ENCODE measurements at regions not wholly inside any gene's neighbourhood (a gene's known extent, or its start where the extent isn't known, plus 50 kb on each side); places are given as distances from the start of the nearest gene placed in this dataset.

GRCh38 chr2:215621381-215621780, 185.5 kb upstream of the FN1 start:
- Histone ChIP-seq H3K27ac (ENCODE audit: low read depth, low read length) (no peak overlapping the region), H3K4me3 (ENCODE audit: low read depth in 1 of 2, low read length in 2 of 2) (no peak overlapping the region), H3K36me3 (ENCODE audit: control insufficient read depth in 1 of 2, insufficient read depth in 2 of 2, low read length in 2 of 2) (no peaks in the 10 kb centered on the region), H3K4me1 (ENCODE audit: control insufficient read depth in 1 of 2, insufficient read depth in 2 of 2, low read length in 2 of 2) (no peaks in the 10 kb centered on the region), H3K27me3 (ENCODE audit: control insufficient read depth in 1 of 2, insufficient read depth in 2 of 2, low read length in 2 of 2) (no peaks in the 10 kb centered on the region), H3K9me3 (ENCODE audit: control insufficient read depth in 1 of 2, low read length in 2 of 2) (no peaks in the 10 kb centered on the region), H3K9ac (ENCODE audit: low read depth in 1 of 2, low read length in 2 of 2) (no peak overlapping the region)

DNA sequence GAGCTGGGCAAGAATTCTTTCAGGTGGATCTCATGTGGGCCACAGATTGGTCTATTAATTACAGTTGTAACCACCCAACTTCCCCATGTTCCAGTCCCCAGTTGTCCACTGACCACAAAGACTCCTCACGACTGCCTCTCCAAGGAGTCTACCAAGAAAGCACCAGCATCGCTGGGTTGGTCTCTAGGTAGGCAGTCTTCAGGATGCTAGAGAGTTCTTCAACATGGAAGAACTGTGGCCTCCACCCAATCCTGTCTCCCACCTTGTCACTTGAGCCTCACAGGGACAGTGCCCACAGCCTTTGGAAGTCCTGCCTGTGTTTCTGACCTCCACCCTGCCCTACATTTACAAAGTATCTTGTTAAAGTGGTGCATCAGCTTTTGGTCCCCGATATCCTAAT, 184.7 kb upstream of the FN1 start:
- Histone ChIP-seq H3K9ac (ENCODE audit: low read depth in 1 of 2, low read length in 2 of 2) (no peak overlapping the region), H3K9me3 (ENCODE audit: control insufficient read depth in 1 of 2, low read length in 2 of 2) (no peaks in the 10 kb centered on the region), H3K4me3 (ENCODE audit: low read depth in 1 of 2, low read length in 2 of 2) (no peak overlapping the region), H3K27me3 (ENCODE audit: control insufficient read depth in 1 of 2, insufficient read depth in 2 of 2, low read length in 2 of 2) (no peaks in the 10 kb centered on the region), H3K27ac (ENCODE audit: low read depth, low read length) (no peak overlapping the region), H3K36me3 (ENCODE audit: control insufficient read depth in 1 of 2, insufficient read depth in 2 of 2, low read length in 2 of 2) (no peaks in the 10 kb centered on the region), H3K4me1 (ENCODE audit: control insufficient read depth in 1 of 2, insufficient read depth in 2 of 2, low read length in 2 of 2) (no peaks in the 10 kb centered on the region)

GRCh38 chr2:215619989-215620388, 184.1 kb upstream of the FN1 start:
- Histone ChIP-seq H3K4me3 (ENCODE audit: low read depth in 1 of 2, low read length in 2 of 2) (no peak overlapping the region), H3K4me1 (ENCODE audit: control insufficient read depth in 1 of 2, insufficient read depth in 2 of 2, low read length in 2 of 2) (no peaks in the 10 kb centered on the region), H3K27me3 (ENCODE audit: control insufficient read depth in 1 of 2, insufficient read depth in 2 of 2, low read length in 2 of 2) (no peaks in the 10 kb centered on the region), H3K9me3 (ENCODE audit: control insufficient read depth in 1 of 2, low read length in 2 of 2) (no peaks in the 10 kb centered on the region), H3K27ac (ENCODE audit: low read depth, low read length) (no peak overlapping the region), H3K36me3 (ENCODE audit: control insufficient read depth in 1 of 2, insufficient read depth in 2 of 2, low read length in 2 of 2) (no peaks in the 10 kb centered on the region), H3K9ac (ENCODE audit: low read depth in 1 of 2, low read length in 2 of 2) (no peak overlapping the region)

- Histone ChIP-seq H3K36me3 (ENCODE audit: control insufficient read depth in 1 of 2, insufficient read depth in 2 of 2, low read length in 2 of 2) (no peaks in the 10 kb centered on the region), H3K9ac (ENCODE audit: low read depth in 1 of 2, low read length in 2 of 2) (no peak overlapping the region), H3K27ac (ENCODE audit: low read depth, low read length) (no peak overlapping the region), H3K9me3 (ENCODE audit: control insufficient read depth in 1 of 2, low read length in 2 of 2) (no peaks in the 10 kb centered on the region), H3K4me1 (ENCODE audit: control insufficient read depth in 1 of 2, insufficient read depth in 2 of 2, low read length in 2 of 2) (no peaks in the 10 kb centered on the region), H3K27me3 (ENCODE audit: control insufficient read depth in 1 of 2, insufficient read depth in 2 of 2, low read length in 2 of 2) (no peaks in the 10 kb centered on the region), H3K4me3 (ENCODE audit: low read depth in 1 of 2, low read length in 2 of 2) (no peak overlapping the region)
These were observed 183.4 kb upstream of the FN1 start for GRCh38 chr2:215619022-215619958.

GRCh38 chr2:215618145-215618544, 182.3 kb upstream of the FN1 start:
- no peak overlapping the region for H3K4me3 ChIP-seq (ENCODE audit: low read depth in 1 of 2, low read length in 2 of 2)
- no peaks in the 10 kb centered on the region for H3K9me3 ChIP-seq (ENCODE audit: control insufficient read depth in 1 of 2, low read length in 2 of 2)
- H3K27ac ChIP-seq (ENCODE audit: low read depth, low read length), result no peak overlapping the region
- H3K36me3 ChIP-seq (ENCODE audit: control insufficient read depth in 1 of 2, insufficient read depth in 2 of 2, low read length in 2 of 2), result no peaks in the 10 kb centered on the region
- H3K9ac ChIP-seq (ENCODE audit: low read depth in 1 of 2, low read length in 2 of 2), result no peak overlapping the region
- no peaks in the 10 kb centered on the region for H3K27me3 ChIP-seq (ENCODE audit: control insufficient read depth in 1 of 2, insufficient read depth in 2 of 2, low read length in 2 of 2)
- H3K4me1 ChIP-seq (ENCODE audit: control insufficient read depth in 1 of 2, insufficient read depth in 2 of 2, low read length in 2 of 2), result no peaks in the 10 kb centered on the region

- no peak overlapping the region for H3K27ac ChIP-seq (ENCODE audit: low read depth, low read length)
- no peaks in the 10 kb centered on the region for H3K36me3 ChIP-seq (ENCODE audit: control insufficient read depth in 1 of 2, insufficient read depth in 2 of 2, low read length in 2 of 2)
- no peaks in the 10 kb centered on the region for H3K9me3 ChIP-seq (ENCODE audit: control insufficient read depth in 1 of 2, low read length in 2 of 2)
- H3K4me1 ChIP-seq (ENCODE audit: control insufficient read depth in 1 of 2, insufficient read depth in 2 of 2, low read length in 2 of 2), result no peaks in the 10 kb centered on the region
- H3K4me3 ChIP-seq (ENCODE audit: low read depth in 1 of 2, low read length in 2 of 2), result no peak overlapping the region
- no peaks in the 10 kb centered on the region for H3K27me3 ChIP-seq (ENCODE audit: control insufficient read depth in 1 of 2, insufficient read depth in 2 of 2, low read length in 2 of 2)
- H3K9ac ChIP-seq (ENCODE audit: low read depth in 1 of 2, low read length in 2 of 2), result no peak overlapping the region
These were observed 181.4 kb upstream of the FN1 start for GRCh38 chr2:215617060-215617824.

DNA sequence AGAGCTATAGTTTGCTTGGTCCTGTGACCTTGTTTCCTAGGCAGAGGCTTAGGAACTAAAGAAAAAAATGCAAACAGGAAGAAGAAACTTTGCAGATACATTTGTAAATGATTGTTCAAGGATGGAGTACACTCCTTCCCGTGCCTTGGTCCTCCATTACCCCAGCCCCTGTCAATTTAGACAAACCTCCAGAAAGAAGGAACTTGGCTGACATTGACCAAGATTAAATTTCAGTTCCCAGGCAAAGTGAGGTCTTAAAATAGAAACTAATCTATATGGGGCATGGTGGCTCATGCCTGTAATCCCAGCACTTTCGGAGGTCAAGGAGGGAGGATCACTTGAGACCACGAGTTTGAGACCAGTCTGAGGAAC, 179.9 kb upstream of the FN1 start:
- Histone ChIP-seq H3K27ac (ENCODE audit: low read depth, low read length) (no peak overlapping the region), H3K36me3 (ENCODE audit: control insufficient read depth in 1 of 2, insufficient read depth in 2 of 2, low read length in 2 of 2) (no peaks in the 10 kb centered on the region), H3K9me3 (ENCODE audit: control insufficient read depth in 1 of 2, low read length in 2 of 2) (no peaks in the 10 kb centered on the region), H3K9ac (ENCODE audit: low read depth in 1 of 2, low read length in 2 of 2) (no peak overlapping the region), H3K27me3 (ENCODE audit: control insufficient read depth in 1 of 2, insufficient read depth in 2 of 2, low read length in 2 of 2) (no peaks in the 10 kb centered on the region), H3K4me3 (ENCODE audit: low read depth in 1 of 2, low read length in 2 of 2) (no peak overlapping the region), H3K4me1 (ENCODE audit: control insufficient read depth in 1 of 2, insufficient read depth in 2 of 2, low read length in 2 of 2) (no peaks in the 10 kb centered on the region)

GRCh38 chr2:215615067-215615802, 179.4 kb upstream of the FN1 start:
- Histone ChIP-seq H3K9ac (ENCODE audit: low read depth in 1 of 2, low read length in 2 of 2) (no peak overlapping the region), H3K4me1 (ENCODE audit: control insufficient read depth in 1 of 2, insufficient read depth in 2 of 2, low read length in 2 of 2) (no peaks in the 10 kb centered on the region), H3K4me3 (ENCODE audit: low read depth in 1 of 2, low read length in 2 of 2) (no peak overlapping the region), H3K27me3 (ENCODE audit: control insufficient read depth in 1 of 2, insufficient read depth in 2 of 2, low read length in 2 of 2) (no peaks in the 10 kb centered on the region), H3K9me3 (ENCODE audit: control insufficient read depth in 1 of 2, low read length in 2 of 2) (no peaks in the 10 kb centered on the region), H3K36me3 (ENCODE audit: control insufficient read depth in 1 of 2, insufficient read depth in 2 of 2, low read length in 2 of 2) (no peaks in the 10 kb centered on the region), H3K27ac (ENCODE audit: low read depth, low read length) (no peak overlapping the region)

DNA sequence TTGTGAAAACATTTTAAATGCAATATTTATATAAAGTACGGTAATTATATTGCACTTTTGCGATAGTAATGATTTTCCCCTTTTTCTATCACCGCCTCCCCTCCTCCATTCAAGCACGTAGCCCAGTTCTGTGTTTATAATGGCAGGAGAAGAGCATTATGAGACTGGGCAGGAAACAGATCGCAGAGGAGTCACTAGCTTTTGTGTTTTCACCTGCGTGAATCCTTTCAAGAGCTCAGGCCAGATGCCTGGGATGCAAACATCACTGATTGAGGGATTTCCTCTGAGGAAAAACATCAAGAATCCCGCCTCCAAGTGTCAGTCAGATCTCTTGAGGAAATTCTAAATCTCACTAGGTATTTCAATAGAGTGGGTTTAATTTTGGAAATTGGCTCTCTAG, 178.4 kb upstream of the FN1 start:
- Histone ChIP-seq H3K27me3 (ENCODE audit: control insufficient read depth in 1 of 2, insufficient read depth in 2 of 2, low read length in 2 of 2) (no peaks in the 10 kb centered on the region), H3K9me3 (ENCODE audit: control insufficient read depth in 1 of 2, low read length in 2 of 2) (no peaks in the 10 kb centered on the region), H3K36me3 (ENCODE audit: control insufficient read depth in 1 of 2, insufficient read depth in 2 of 2, low read length in 2 of 2) (no peaks in the 10 kb centered on the region), H3K9ac (ENCODE audit: low read depth in 1 of 2, low read length in 2 of 2) (no peak overlapping the region), H3K27ac (ENCODE audit: low read depth, low read length) (no peak overlapping the region), H3K4me1 (ENCODE audit: control insufficient read depth in 1 of 2, insufficient read depth in 2 of 2, low read length in 2 of 2) (no peaks in the 10 kb centered on the region), H3K4me3 (ENCODE audit: low read depth in 1 of 2, low read length in 2 of 2) (no peak overlapping the region)

- no peaks in the 10 kb centered on the region for H3K9me3 ChIP-seq (ENCODE audit: control insufficient read depth in 1 of 2, low read length in 2 of 2)
- no peak overlapping the region for H3K9ac ChIP-seq (ENCODE audit: low read depth in 1 of 2, low read length in 2 of 2)
- no peaks in the 10 kb centered on the region for H3K4me1 ChIP-seq (ENCODE audit: control insufficient read depth in 1 of 2, insufficient read depth in 2 of 2, low read length in 2 of 2)
- H3K36me3 ChIP-seq (ENCODE audit: control insufficient read depth in 1 of 2, insufficient read depth in 2 of 2, low read length in 2 of 2), result no peaks in the 10 kb centered on the region
- no peaks in the 10 kb centered on the region for H3K27me3 ChIP-seq (ENCODE audit: control insufficient read depth in 1 of 2, insufficient read depth in 2 of 2, low read length in 2 of 2)
- H3K27ac ChIP-seq (ENCODE audit: low read depth, low read length), result no peak overlapping the region
- H3K4me3 ChIP-seq (ENCODE audit: low read depth in 1 of 2, low read length in 2 of 2), result no peak overlapping the region
These were observed 178.0 kb upstream of the FN1 start for GRCh38 chr2:215613888-215614287.

Data from duodenal mucosa (tissue), 2 donors.